GM18499 (cell line): ENCODE measurements at regions not wholly inside any gene's neighbourhood (a gene's known extent, or its start where the extent isn't known, plus 50 kb on each side); places are given as distances from the start of the nearest gene placed in this dataset.
"Not testable (repeated sequence)": the region's sequence is repeated elsewhere in the genome, so short reads cannot be mapped to it uniquely, and the experiment has no call there.

Source experiments
- ATAC-seq: cut with Tn5 transposase; IDR thresholded peaks from one replicate; pipeline ENCODE4 v1.9.1; 2021; ENCODE audit warnings: moderate number of reproducible peaks; ENCODE audit not compliant: insufficient read depth, unreplicated experiment

- ATAC-seq = not testable (repeated sequence)
Observed at GRCh38 chr3:35266065-35266464, 373.3 kb upstream of the ARPP21 start.

GRCh38 chr3:35275768-35276167, 363.6 kb upstream of the ARPP21 start:
- ATAC-seq = no peak

GRCh38 chr3:35276568-35276967, 362.8 kb upstream of the ARPP21 start:
- ATAC-seq = no peak

DNA sequence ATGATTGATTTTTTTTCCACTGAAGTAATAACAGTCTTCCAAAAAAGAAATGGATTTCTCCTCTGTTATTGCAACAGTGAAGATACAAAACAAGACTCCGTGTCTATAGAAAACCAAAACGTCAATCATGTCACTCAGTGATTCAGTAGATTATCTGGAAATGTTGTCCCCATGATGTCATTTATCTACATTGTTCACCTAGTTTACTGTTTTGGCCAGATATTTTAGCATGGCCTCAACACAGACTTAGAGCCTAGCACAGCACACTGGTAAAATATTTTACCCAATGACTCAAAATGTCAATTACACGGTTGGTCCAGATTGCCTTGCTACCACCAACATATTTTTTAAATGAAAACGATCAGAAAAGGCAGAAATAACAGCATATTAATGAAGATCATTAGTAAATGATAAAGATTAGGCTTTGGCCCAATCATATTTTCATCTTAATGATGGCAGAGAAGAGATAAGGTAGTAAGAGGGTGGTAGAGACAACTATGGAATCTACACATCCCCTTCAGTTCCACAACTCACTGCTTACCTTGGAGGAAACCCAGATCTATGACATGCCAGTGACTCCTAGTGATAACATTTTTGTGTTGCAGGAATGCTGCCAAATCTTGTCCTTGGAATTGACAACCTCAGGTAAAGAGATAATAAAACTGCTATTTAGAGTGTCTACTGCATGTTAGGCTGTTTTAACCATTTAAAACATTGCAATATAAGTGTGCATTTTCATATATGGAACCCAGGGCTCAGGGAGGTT, 347.7 kb upstream of the ARPP21 start:
- ATAC-seq = no peak

DNA sequence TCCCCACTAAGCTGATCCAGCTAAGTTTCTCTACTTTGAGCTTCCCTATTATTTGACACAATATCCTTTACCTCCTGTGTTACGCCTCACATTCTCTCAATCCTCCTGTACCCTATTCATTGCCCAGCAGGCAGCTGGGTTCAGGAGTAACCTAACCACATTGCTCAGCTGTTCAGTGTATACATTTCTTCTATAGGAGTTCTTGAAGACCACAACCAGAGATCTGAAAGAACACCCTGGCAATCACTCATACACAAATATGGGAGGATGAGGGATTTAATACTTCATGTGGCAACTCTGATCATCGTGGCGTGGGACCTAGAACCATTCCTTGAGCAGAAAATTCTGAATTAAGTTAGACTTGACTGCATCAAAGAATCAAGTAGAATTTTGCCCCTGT, 346.8 kb upstream of the ARPP21 start:
- no peak for ATAC-seq

- no peak for ATAC-seq
Observed at GRCh38 chr3:35295906-35296305, 343.4 kb upstream of the ARPP21 start.

DNA sequence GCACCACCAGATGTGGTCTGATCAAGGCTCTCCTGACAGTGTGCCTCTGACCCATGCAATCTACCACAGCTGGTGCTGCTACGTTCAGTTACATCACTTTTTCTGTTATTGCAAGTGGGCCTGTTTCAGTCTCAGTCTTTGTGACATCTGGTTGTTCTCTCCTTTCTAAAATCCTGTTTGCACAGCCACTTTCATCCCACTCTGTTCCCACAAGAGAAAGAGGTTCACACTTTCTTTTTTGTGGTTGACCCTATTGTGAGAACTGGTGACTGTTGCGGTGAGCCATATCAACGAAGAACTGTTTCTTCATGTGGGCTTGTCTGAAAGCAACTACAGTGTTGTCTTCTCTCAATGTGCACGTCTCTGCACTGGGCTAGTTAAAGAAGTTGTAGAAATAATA, 342.8 kb upstream of the ARPP21 start:
- ATAC-seq = no peak

DNA sequence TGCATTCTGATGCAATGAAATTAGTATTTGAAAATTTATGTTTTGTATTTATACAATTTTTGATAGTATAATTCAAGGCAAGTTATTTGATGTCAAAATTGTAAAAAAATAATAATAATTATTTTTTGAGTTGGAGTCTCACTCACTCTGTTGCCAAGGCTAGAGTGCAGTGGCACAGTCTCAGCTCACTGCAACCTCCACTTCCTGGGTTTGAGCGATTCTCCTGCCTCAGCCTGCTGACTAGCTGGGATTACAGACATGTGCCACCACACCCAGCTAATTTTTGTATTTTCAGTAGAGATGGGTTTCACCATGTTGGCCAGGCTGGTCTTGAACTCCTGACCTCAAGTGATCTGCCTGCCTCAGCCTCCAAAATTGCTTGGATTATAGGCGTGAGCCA, 342.4 kb upstream of the ARPP21 start:
- not testable (repeated sequence) for ATAC-seq

DNA sequence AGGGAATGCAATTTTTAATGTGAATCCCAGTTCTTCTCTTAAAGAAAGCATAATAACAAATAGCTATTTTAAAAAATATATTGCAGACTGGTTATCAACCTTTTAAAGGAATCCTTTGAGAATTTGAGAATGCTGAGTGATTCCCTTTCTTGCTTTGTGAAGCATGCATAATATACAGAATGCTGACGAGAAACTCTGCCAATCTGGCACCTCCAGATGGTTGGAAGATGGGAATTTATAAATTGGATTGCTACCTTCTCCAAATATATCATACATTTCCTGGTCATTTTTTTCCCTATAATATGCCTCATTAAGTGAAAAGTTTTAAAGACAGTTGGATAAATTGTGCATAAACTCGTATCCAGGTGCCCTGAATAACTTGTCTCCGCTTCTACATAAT, 333.9 kb upstream of the ARPP21 start:
- no peak for ATAC-seq

- ATAC-seq = no peak
Observed at GRCh38 chr3:35307296-35307695, 332.0 kb upstream of the ARPP21 start.

DNA sequence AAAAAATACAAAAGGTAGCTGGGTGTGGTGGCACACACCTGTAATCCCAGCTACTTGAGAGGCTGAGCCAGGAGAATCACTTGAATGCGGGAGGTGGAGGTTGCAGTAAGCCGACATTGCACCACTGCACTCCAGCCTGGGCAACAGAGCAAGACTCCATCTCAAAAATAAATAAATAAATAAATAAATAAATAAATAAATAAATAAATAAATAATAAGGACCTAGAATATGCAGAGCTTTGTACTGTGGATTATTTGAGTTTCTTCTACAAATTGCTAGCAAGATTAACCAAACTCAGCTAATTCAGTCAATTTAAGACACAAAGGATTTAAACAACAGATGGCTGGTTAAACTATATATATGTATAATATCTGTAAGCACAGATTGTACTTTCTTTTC, 322.5 kb upstream of the ARPP21 start:
- ATAC-seq = not testable (repeated sequence)

GRCh38 chr3:35320646-35321407, 318.5 kb upstream of the ARPP21 start:
- no peak for ATAC-seq

- ATAC-seq = no peak
Observed at GRCh38 chr3:35322070-35322469, 317.3 kb upstream of the ARPP21 start.

- ATAC-seq = no peak
Observed at GRCh38 chr3:35335703-35336102, 303.6 kb upstream of the ARPP21 start.

DNA sequence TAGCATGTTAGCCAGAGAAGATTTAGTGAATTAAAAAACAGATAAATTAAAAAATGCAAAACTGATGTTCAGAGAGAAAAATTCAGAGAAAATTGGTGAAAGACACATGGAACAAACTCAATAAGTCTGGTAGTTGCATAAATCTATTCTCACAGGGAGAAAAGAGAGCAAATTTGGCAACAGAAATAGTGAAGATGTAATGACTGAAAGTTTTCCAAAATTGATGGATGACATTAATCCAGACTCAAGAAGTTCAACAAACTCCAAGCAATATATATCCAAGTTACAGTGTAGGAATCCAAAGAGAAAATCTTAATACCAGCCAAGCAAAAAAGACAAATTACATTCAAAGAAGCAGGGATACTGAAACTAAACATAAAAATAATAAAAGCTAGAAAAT, 302.7 kb upstream of the ARPP21 start:
- ATAC-seq = no peak

DNA sequence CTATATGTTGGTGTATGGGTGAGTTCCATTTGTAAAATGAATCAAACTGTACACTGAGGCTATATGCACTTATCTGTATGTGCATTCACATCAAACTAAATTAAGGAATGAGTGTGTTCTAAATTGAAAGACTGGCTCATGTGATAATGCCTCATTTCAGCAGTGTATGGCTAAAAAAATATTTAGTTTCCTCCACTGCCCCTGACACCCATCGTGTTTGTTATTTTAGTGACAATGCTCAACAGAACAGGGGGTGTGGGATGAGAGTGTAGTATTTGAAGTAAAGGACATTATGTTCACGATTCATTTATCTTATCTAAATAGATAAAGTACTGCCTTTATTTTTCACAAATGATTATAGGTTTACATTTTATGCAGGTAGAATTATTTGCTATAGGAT, 301.1 kb upstream of the ARPP21 start:
- ATAC-seq = no peak

GRCh38 chr3:35380196-35380595, 259.1 kb upstream of the ARPP21 start:
- no peak for ATAC-seq

- no peak for ATAC-seq
Observed at GRCh38 chr3:35383216-35383615, 256.1 kb upstream of the ARPP21 start.

DNA sequence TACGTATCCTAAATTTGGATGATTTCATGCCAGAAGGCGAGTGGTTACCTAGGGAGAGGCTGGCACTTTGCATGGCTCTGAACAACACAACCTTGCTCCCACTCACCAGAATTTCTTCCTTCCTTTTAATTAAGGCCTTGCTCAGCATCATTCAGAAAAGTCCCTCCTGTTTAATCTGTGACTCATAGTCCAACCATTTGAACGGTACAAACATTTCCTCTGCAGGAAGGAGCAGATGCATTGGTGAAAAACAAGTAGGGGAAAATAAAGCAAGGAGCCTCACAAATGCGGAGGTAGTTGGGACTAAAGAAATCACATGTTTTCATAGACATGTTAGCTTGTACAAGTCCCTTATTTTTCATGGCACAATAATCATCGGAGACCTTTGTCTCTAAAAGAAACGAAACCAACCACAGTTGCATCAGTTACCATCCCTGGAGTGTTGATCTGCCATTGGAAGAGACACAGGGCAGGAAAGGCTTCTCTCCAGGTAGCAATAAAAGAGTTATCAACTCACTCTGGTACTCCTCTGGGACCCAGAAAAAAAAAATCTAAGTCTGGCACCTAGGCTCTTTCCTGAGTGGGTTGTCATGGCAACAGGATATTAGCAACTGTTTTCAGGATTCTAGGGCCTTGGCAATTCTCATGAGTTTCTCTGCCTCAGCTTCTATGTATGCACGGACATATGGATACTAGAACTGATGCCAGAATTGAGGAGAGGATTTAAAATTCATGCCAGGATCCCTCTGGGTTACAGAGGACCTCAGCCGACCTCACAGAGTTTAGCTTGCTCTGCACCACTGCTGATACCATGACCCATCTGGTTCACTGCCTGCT, 255.4 kb upstream of the ARPP21 start:
- no peak for ATAC-seq

DNA sequence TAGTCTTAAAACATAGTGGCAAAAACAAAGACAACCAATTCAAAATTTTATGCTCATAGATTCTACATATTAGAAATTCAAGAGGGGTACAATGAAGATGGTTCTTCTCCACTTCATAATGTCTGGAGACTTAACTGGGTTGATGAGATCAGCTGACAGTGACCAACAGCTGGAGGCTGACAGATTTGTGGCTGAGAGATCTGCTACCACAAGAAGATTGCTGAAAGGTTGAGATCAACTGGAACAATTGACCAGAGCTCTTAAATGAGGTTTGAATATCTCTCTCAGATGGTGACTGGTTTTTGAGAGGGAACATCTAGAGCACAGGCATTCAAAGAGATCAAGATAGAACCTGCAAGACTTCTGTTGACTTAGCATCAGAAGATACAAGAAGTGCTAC, 254.1 kb upstream of the ARPP21 start:
- ATAC-seq = no peak

GRCh38 chr3:35389907-35390306, 249.4 kb upstream of the ARPP21 start:
- no peak for ATAC-seq
